ENCODE measurements at regions not wholly inside any gene's neighbourhood (a gene's known extent, or its start where the extent isn't known, plus 50 kb on each side); places are given as distances from the start of the nearest gene placed in this dataset.

DNA sequence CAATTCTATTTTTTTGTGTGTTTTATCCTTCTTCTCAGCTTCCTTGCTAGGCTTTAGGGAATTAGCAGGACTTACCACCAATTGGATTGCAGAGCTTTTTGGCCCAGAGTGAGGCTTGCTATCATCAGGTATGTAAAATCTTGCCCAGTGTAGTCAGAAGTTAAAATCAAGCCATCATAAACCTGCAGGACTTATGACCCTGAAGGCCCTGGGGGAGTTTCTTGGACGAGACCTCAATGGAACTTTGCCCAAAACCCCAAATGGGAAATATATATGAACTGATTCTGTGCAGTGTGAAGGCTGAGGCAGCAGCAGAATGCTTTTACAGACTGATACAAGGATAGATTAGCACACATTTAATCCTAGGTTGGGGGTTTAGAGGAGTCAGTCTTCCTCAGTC lies 287.0 kb downstream of the SH3GL2 start:
- TF ChIP-seq, protein P1, sequence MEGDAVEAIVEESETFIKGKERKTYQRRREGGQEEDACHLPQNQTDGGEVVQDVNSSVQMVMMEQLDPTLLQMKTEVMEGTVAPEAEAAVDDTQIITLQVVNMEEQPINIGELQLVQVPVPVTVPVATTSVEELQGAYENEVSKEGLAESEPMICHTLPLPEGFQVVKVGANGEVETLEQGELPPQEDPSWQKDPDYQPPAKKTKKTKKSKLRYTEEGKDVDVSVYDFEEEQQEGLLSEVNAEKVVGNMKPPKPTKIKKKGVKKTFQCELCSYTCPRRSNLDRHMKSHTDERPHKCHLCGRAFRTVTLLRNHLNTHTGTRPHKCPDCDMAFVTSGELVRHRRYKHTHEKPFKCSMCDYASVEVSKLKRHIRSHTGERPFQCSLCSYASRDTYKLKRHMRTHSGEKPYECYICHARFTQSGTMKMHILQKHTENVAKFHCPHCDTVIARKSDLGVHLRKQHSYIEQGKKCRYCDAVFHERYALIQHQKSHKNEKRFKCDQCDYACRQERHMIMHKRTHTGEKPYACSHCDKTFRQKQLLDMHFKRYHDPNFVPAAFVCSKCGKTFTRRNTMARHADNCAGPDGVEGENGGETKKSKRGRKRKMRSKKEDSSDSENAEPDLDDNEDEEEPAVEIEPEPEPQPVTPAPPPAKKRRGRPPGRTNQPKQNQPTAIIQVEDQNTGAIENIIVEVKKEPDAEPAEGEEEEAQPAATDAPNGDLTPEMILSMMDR (IDR thresholded peaks at IDR 0.05), result no peak
- TF ChIP-seq POLR2A (IDR thresholded peaks at IDR 0.05), result no peak
- no peak for DNase-seq
- no peaks in the 10 kb centered on the region for H3K4me1 ChIP-seq
- intact Hi-C loops (cut with DNase I), result no loop called here
- no peaks in the 10 kb centered on the region for H3K9me3 ChIP-seq
- no peak overlapping the region for H3K4me3 ChIP-seq
- no peaks in the 10 kb centered on the region for H3K27me3 ChIP-seq
- no peak for ATAC-seq
- H3K36me3 ChIP-seq, result no peaks in the 10 kb centered on the region
- H3K27ac ChIP-seq, result no peak overlapping the region
- WGBS, 4 donors, result 44 to 55% (median 47%) methylated on average over 1 of the region's 1 CpG

DNA sequence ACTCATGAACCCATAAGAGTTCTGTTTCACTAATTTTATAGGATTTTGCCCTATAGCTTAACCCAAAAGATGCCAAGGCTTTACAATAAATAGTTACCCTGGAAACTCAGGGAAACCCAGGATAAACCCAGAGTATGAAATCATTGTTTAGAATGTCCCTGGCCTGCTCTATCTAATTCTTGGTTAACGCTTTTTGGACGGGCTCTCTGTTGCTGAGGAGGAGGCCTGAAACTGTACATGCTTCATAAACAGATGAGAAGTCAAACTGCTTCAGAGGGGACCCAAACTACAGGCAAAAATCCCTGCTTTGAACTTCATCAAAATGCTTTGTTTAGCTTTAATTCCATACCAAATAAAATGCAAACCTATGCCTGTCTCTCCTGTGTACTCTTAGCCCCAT lies 291.9 kb downstream of the SH3GL2 start:
- Histone ChIP-seq H3K4me3 (no peak overlapping the region), H3K27me3 (no peaks in the 10 kb centered on the region), H3K4me1 (no peaks in the 10 kb centered on the region), H3K9me3 (no peaks in the 10 kb centered on the region), H3K36me3 (no peaks in the 10 kb centered on the region), H3K27ac (no peak overlapping the region)
- DNase-seq (no peak), ATAC-seq (no peak)
- no peak for TF ChIP-seq POLR2A (IDR thresholded peaks at IDR 0.05)
- TF ChIP-seq, protein P1 (IDR thresholded peaks at IDR 0.05), result no peak
- WGBS, 4 donors, result 68 to 82% (median 76%) methylated on average over 2 of the region's 2 CpGs
- intact Hi-C loops (cut with DNase I), result no loop called here

DNA sequence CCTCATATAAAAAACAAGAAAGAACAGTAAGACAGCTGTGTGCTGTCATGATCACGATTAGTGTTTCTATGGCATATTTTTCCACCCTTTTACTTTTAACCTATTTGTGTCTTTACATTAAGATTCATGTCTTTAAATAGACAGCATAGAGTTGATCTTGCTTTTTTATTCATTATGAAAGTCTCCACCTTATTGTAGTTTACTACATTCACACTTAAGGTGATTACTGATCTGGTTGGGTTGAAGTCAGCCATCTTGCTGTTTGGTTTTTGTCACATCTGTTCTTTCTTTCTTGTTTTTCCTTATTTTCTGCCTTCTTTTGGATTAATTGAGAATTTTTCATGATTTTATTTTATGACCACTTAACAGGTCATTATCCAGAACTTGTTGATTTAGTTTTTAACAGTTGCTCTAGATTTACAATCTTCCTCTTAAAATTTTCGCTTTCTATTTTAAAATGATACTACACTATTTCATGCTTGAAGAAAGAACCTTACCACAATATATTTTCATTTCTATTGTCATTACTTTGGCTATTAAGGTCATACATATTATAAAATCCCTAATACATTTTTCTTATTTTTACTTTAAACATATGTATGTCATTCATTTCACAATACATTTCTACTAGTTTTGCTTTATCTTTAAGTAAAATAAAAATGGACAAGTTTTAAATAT lies 292.5 kb downstream of the SH3GL2 start:
- WGBS, 4 donors, result 80 to 86% (median 85%) methylated on average over 2 of the region's 2 CpGs

DNA sequence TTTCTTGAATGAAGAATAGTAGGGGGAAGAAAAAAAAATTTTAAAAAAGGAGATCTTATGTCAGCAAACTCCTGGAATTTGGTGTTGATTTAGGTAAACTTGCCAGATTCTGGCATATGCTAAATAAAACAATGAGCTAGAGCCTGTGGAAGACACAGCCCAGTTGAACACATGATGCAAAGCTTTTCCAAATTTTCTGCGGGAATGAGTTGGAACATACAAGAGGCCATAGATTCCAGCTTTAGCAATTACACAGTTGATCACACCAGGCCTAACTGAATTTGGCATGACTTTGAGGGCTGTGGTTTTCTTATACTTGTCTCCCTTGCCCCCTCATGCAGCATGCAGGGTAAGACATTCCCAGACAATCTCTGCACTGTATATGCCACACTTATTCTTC lies 297.0 kb downstream of the SH3GL2 start:
- no peak overlapping the region for H3K4me3 ChIP-seq
- H3K9me3 ChIP-seq, result peaks cover 0 to 4% (median 0%) of the 10 kb centered on the region in 12 donors
- no peaks in the 10 kb centered on the region for H3K27me3 ChIP-seq
- 69 to 80% (median 71%) methylated on average over 1 of the region's 1 CpG for WGBS, 4 donors
- no peak for TF ChIP-seq POLR2A (IDR thresholded peaks at IDR 0.05)
- TF ChIP-seq, protein P1 (IDR thresholded peaks at IDR 0.05), result no peak
- ATAC-seq (no peak), DNase-seq (no peak)
- no peak overlapping the region for H3K27ac ChIP-seq
- no peaks in the 10 kb centered on the region for H3K4me1 ChIP-seq
- intact Hi-C loops (cut with DNase I), result no loop called here
- no peaks in the 10 kb centered on the region for H3K36me3 ChIP-seq

More for the DNA sequence above, 292.5 kb downstream of the SH3GL2 start:
- intact Hi-C loops (cut with DNase I), result no loop called here
- ATAC-seq (no peak), DNase-seq (no peak)
- TF ChIP-seq, protein P1 (IDR thresholded peaks at IDR 0.05), result no peak
- no peak for TF ChIP-seq POLR2A (IDR thresholded peaks at IDR 0.05)
- Histone ChIP-seq H3K27ac (no peak overlapping the region), H3K9me3 (no peaks in the 10 kb centered on the region), H3K4me1 (no peaks in the 10 kb centered on the region), H3K27me3 (no peaks in the 10 kb centered on the region), H3K36me3 (no peaks in the 10 kb centered on the region), H3K4me3 (no peak overlapping the region)

All from heart left ventricle (tissue), 16 donors.